ENCODE measurements at regions not wholly inside any gene's neighbourhood (a gene's known extent, or its start where the extent isn't known, plus 50 kb on each side); places are given as distances from the start of the nearest gene placed in this dataset.

DNA sequence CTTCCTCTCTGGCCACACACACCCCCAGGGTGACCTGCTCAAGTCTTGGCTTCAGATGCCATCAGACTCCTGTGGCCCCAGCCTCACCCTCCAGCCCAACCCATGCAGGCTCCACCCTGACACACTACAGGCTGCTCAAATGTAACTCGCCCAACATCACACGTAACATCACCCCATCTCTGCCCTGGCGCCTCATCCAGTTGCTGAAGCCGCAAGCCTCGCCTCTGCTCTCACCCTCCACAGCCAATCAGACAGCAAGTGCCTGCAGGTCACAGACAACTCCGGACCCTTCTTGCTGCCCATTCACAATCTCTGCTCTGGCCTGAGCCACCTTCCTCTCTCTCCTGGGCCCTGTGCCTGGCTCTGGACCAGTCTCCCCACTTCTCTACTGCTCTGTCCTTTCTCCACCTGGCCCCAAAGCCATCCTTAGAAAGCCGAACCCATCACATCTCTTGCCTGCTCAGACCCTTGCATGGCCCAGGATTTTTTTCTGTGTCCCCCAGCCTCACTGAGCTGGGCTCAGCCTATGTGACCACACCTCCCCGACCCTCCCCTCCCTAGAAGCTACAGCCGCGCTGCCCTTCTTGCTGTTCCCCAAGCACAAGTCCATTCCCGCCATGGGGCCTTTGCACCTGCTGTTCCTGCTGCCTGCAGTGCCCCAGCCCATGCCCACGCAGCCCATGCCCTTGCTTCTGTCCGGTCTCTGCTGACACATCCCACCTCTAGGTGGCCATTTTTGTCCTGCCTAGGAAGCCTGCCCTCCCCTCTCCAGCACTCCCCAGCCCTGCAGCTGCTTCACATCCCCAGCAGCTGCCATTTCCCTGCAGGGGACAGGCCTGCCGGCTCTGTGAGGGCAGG, 333.9 kb downstream of the CTTN start:
- TF ChIP-seq EZH2 (IDR thresholded peaks at IDR 0.05; ENCODE audit: insufficient read depth, poor library complexity, severe bottlenecking) (no peak), EZH2phosphoT487 (IDR thresholded peaks at IDR 0.05; ENCODE audit: insufficient read depth, low read depth) (no peak)

Measured in GM23248 (cell line).